Astrocyte (in vitro differentiated cells and primary cell): ENCODE measurements at regions not wholly inside any gene's neighbourhood (a gene's known extent, or its start where the extent isn't known, plus 50 kb on each side); places are given as distances from the start of the nearest gene placed in this dataset.

Experiments
- DNase-seq: peaks from one replicate; pipeline ENCODE4 v3.0.0-alpha.2; 2010; ENCODE audit warnings: low read depth
- FAIRE-seq: peaks from 2 replicates; lab custom pipeline; 2011; peaks lifted over from hg19 to GRCh38; lab: Jason Lieb, UNC
- H2AFZ ChIP-seq: 2 replicates; pipeline ENCODE4 v1.6.0; 2012; ENCODE audit warnings: low read depth, low read length, inconsistent platforms
- H3K27ac ChIP-seq: 2 replicates; pipeline ENCODE4 v1.5.1; 2011; ENCODE audit warnings: low read depth, low read length, inconsistent platforms
- H3K27me3 ChIP-seq: 2 replicates; pipeline ENCODE4 v1.6.0; 2011; ENCODE audit warnings: low read length, inconsistent platforms; ENCODE audit not compliant: insufficient read depth
- H3K36me3 ChIP-seq: 2 replicates; pipeline ENCODE4 v1.5.1; 2011; ENCODE audit warnings: low read length, inconsistent platforms; ENCODE audit not compliant: insufficient read depth
- H3K4me1 ChIP-seq: 2 replicates; pipeline ENCODE4 v1.5.1; 2011; ENCODE audit warnings: low read length, inconsistent platforms; ENCODE audit not compliant: insufficient read depth
- H3K4me2 ChIP-seq: 2 replicates; pipeline ENCODE4 v1.6.0; 2012; ENCODE audit warnings: low read length, inconsistent platforms
- H3K4me3 ChIP-seq: 2 replicates; pipeline ENCODE4 v1.5.1; 2011; ENCODE audit warnings: low read depth, mild to moderate bottlenecking, low read length, inconsistent platforms; ENCODE audit not compliant: insufficient read depth
- H3K79me2 ChIP-seq: 2 replicates; pipeline ENCODE4 v1.6.0; 2012; ENCODE audit warnings: mild to moderate bottlenecking, low read length, inconsistent platforms; ENCODE audit not compliant: insufficient read depth
- H3K9ac ChIP-seq: 2 replicates; pipeline ENCODE4 v1.6.0; 2012; ENCODE audit warnings: mild to moderate bottlenecking, low read length, inconsistent platforms
- H3K9me3 ChIP-seq: 2 replicates; pipeline ENCODE4 v1.5.1; 2012; ENCODE audit warnings: low read depth, mild to moderate bottlenecking, low read length, inconsistent platforms; ENCODE audit not compliant: insufficient read depth
- H4K20me1 ChIP-seq: 2 replicates; pipeline ENCODE4 v1.6.0; 2012; ENCODE audit warnings: low read length, inconsistent platforms; ENCODE audit not compliant: insufficient read depth
- H3K27ac Mint-ChIP-seq: one replicate; pipeline ENCODE4 v1.8.0; 2021; ENCODE audit warnings: mild to moderate bottlenecking, mixed read lengths; ENCODE audit not compliant: unreplicated experiment
- H3K27me3 Mint-ChIP-seq: one replicate; pipeline ENCODE4 v1.8.0; 2021; ENCODE audit warnings: low read depth, mixed read lengths; ENCODE audit not compliant: unreplicated experiment
- H3K36me3 Mint-ChIP-seq: one replicate; pipeline ENCODE4 v1.8.0; 2021; ENCODE audit warnings: low read depth, mixed read lengths; ENCODE audit not compliant: unreplicated experiment
- H3K4me1 Mint-ChIP-seq: one replicate; pipeline ENCODE4 v1.8.0; 2021; ENCODE audit warnings: low read depth, mixed read lengths; ENCODE audit not compliant: unreplicated experiment
- H3K4me3 Mint-ChIP-seq: one replicate; pipeline ENCODE4 v1.8.0; 2021; ENCODE audit warnings: mild to moderate bottlenecking, moderate library complexity, mixed read lengths; ENCODE audit not compliant: unreplicated experiment
- H3K9me3 Mint-ChIP-seq: one replicate; pipeline ENCODE4 v1.8.0; 2021; ENCODE audit warnings: mild to moderate bottlenecking, mixed read lengths; ENCODE audit not compliant: unreplicated experiment
- EZH2 ChIP-seq: IDR thresholded peaks from 2 replicates; pipeline ENCODE4 v1.6.1; 2012; ENCODE audit warnings: mild to moderate bottlenecking, low read length, inconsistent platforms; ENCODE audit not compliant: insufficient read depth
- TF ChIP-seq, protein P1 (sequence below): IDR thresholded peaks from 2 replicates; pipeline ENCODE4 v1.5.1; 2011; ENCODE audit warnings: low read depth, mild to moderate bottlenecking, inconsistent platforms, low read length, moderate library complexity; ENCODE audit not compliant: insufficient read depth

DNA sequence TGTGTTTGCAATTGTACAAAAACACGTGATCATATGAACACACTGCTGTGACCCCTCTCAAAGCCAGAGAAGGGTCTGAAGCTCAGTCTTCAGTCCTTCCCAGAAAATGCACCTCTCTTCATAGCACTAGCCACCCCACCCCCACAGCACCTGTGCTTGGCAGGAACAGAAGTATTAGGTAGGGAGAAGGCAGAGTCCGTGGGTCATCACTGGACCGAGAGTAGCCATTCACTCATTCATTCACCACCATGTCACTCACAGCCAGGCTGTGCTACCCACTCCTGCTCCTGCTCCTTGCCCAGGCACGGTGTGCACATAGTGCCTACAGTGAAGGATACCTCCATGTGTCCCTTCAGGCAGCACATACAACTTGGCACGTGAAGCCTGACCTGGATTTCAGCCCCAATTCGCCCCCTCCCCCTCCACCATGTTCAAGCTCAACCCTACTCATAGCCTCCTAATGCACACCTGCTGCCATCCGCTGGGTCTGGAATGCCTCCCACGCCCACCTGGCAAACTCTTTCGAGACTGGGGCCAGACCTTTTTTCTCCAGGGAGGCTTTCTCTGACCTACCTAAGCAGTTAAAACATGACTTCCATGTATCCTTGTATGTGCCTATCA, 81.9 kb upstream of the GALNT2 start:
- peaks cover 6% of the 10 kb centered on the region for H3K9me3 Mint-ChIP-seq
- DNase-seq = no peak
- no peaks in the 10 kb centered on the region for H3K36me3 ChIP-seq
- no peak overlapping the region for H3K4me3 Mint-ChIP-seq
- H3K4me1 Mint-ChIP-seq = peaks cover 9% of the 10 kb centered on the region
- H3K27ac ChIP-seq = no peak overlapping the region
- H3K4me2 ChIP-seq = no peak overlapping the region
- H3K9ac ChIP-seq = no peak overlapping the region
- H3K79me2 ChIP-seq = no peaks in the 10 kb centered on the region
- no peak for FAIRE-seq
- H2AFZ ChIP-seq = no peak overlapping the region
- H3K4me1 ChIP-seq = no peaks in the 10 kb centered on the region
- no peaks in the 10 kb centered on the region for H3K9me3 ChIP-seq
- no peak overlapping the region for H3K27ac Mint-ChIP-seq
- H4K20me1 ChIP-seq = no peaks in the 10 kb centered on the region
- H3K36me3 Mint-ChIP-seq = no peaks in the 10 kb centered on the region
- peaks cover 5% of the 10 kb centered on the region for H3K27me3 Mint-ChIP-seq
- TF ChIP-seq EZH2 = no peak
- TF ChIP-seq, protein P1, sequence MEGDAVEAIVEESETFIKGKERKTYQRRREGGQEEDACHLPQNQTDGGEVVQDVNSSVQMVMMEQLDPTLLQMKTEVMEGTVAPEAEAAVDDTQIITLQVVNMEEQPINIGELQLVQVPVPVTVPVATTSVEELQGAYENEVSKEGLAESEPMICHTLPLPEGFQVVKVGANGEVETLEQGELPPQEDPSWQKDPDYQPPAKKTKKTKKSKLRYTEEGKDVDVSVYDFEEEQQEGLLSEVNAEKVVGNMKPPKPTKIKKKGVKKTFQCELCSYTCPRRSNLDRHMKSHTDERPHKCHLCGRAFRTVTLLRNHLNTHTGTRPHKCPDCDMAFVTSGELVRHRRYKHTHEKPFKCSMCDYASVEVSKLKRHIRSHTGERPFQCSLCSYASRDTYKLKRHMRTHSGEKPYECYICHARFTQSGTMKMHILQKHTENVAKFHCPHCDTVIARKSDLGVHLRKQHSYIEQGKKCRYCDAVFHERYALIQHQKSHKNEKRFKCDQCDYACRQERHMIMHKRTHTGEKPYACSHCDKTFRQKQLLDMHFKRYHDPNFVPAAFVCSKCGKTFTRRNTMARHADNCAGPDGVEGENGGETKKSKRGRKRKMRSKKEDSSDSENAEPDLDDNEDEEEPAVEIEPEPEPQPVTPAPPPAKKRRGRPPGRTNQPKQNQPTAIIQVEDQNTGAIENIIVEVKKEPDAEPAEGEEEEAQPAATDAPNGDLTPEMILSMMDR = no peak
- no peak overlapping the region for H3K4me3 ChIP-seq
- H3K27me3 ChIP-seq = no peaks in the 10 kb centered on the region

DNA sequence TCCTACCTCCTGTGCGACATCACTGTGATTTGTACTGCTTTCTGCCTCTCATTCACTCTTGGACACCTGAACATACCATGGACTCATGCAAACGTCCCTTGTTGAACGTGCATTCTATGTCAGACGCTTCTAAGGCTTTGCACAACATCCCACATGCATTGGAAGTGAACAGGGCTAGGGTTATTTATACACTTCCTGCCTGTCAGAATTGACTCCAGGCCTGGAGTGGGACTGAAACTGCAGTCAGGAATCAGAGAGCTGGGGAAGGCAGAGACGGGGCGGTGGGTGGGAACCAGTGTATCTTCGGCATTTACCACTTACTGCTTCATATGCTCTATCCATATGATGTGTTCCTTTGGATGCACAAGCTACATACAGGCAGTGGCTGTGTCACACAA, 81.4 kb upstream of the GALNT2 start:
- DNase-seq = no peak
- H3K27ac ChIP-seq = no peak overlapping the region
- H3K9me3 ChIP-seq = no peaks in the 10 kb centered on the region
- TF ChIP-seq EZH2 = no peak
- TF ChIP-seq, protein P1 = no peak
- Mint-ChIP-seq H3K9me3 (peaks cover 6% of the 10 kb centered on the region), H3K4me3 (no peak overlapping the region), H3K36me3 (no peaks in the 10 kb centered on the region), H3K27ac (no peak overlapping the region), H3K27me3 (peaks cover 5% of the 10 kb centered on the region), H3K4me1 (peaks cover 9% of the 10 kb centered on the region)
- no peak overlapping the region for H3K4me3 ChIP-seq
- H3K4me1 ChIP-seq = no peaks in the 10 kb centered on the region
- no peaks in the 10 kb centered on the region for H3K79me2 ChIP-seq
- no peaks in the 10 kb centered on the region for H3K27me3 ChIP-seq
- H2AFZ ChIP-seq = no peak overlapping the region
- no peak overlapping the region for H3K9ac ChIP-seq
- no peak overlapping the region for H3K4me2 ChIP-seq
- FAIRE-seq = no peak
- no peaks in the 10 kb centered on the region for H4K20me1 ChIP-seq
- H3K36me3 ChIP-seq = no peaks in the 10 kb centered on the region

DNA sequence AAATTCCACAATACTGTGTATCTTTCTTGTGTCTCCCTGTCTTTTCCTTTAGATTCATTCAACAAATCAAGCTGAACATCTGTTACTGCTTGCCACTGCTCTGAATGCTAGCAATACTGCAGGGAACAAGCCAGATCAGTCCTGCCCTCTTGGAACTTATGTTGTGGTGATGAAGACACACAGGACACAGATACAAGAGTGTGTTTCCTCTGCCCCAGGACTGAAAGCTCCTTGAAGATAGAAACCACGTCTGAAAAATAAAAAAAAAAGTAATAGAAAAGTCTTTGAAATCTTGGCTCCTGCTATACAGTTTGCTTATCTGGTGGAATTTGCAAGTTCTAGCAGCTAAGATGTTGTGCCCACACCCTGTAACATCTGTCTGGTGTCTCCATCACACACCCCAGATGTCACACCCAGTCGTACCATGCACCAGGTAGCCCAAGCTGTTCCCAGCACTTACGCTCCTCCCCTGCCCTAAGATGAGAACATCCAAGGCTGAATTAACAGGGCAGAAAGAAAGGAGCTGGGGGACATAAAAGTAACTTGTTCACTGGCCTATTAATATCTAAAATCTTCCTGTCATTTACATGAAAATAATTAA, 80.2 kb upstream of the GALNT2 start:
- H3K36me3 ChIP-seq = no peaks in the 10 kb centered on the region
- H2AFZ ChIP-seq = no peak overlapping the region
- Mint-ChIP-seq H3K4me3 (no peak overlapping the region), H3K36me3 (no peaks in the 10 kb centered on the region), H3K4me1 (peaks cover 9% of the 10 kb centered on the region), H3K9me3 (peaks cover 4% of the 10 kb centered on the region), H3K27ac (no peak overlapping the region), H3K27me3 (peaks cover 5% of the 10 kb centered on the region)
- FAIRE-seq = no peak
- TF ChIP-seq, protein P1 = no peak
- no peak for TF ChIP-seq EZH2
- no peaks in the 10 kb centered on the region for H3K79me2 ChIP-seq
- H3K4me3 ChIP-seq = no peak overlapping the region
- H3K4me2 ChIP-seq = no peak overlapping the region
- H3K27me3 ChIP-seq = peaks cover 2% of the 10 kb centered on the region
- H3K9me3 ChIP-seq = no peaks in the 10 kb centered on the region
- H4K20me1 ChIP-seq = no peaks in the 10 kb centered on the region
- no peak overlapping the region for H3K9ac ChIP-seq
- no peaks in the 10 kb centered on the region for H3K4me1 ChIP-seq
- no peak overlapping the region for H3K27ac ChIP-seq
- DNase-seq = no peak
